Activated naive CD4-positive, alpha-beta T cell treated with anti-CD3 and anti-CD28 coated beads for 36 hours (primary cell): ENCODE measurements at regions not wholly inside any gene's neighbourhood (a gene's known extent, or its start where the extent isn't known, plus 50 kb on each side); places are given as distances from the start of the nearest gene placed in this dataset.

Experiments
- CTCF ChIA-PET: fragments of 350-600 bp; sonication (Branson Sonifier 250); formaldehyde crosslinking; loops from one replicate; lab custom pipeline; 2021; ENCODE audit warnings: antibody characterized with exemption; lab: Charles Lee
- DNase-seq: peaks from one replicate; pipeline ENCODE4 v3.0.0-alpha.2; 2020
- H3K27ac Mint-ChIP-seq: one replicate; pipeline ENCODE4 v1.8.0; 2021; ENCODE audit warnings: mild to moderate bottlenecking, mixed read lengths
- H3K27me3 Mint-ChIP-seq: one replicate; pipeline ENCODE4 v1.8.0; 2021; ENCODE audit warnings: low read depth, mixed read lengths
- H3K36me3 Mint-ChIP-seq: one replicate; pipeline ENCODE4 v1.8.0; 2021; ENCODE audit warnings: low read depth, mixed read lengths
- H3K4me1 Mint-ChIP-seq: one replicate; pipeline ENCODE4 v1.8.0; 2021; ENCODE audit warnings: low read depth, mixed read lengths
- H3K4me3 Mint-ChIP-seq: one replicate; pipeline ENCODE4 v1.8.0; 2021; ENCODE audit warnings: mild to moderate bottlenecking, moderate library complexity, mixed read lengths
- H3K9me3 Mint-ChIP-seq: one replicate; pipeline ENCODE4 v1.8.0; 2021; ENCODE audit warnings: mixed read lengths
- intact Hi-C: fragments of 100-400 bp; cut with micrococcal nuclease; formaldehyde crosslinking; loops from one replicate; pipeline ENCODE4 v1.15.1; 2023

- Mint-ChIP-seq H3K27me3 (no peaks in the 10 kb centered on the region), H3K4me1 (peaks cover 8% of the 10 kb centered on the region), H3K36me3 (no peaks in the 10 kb centered on the region), H3K27ac (no peak overlapping the region), H3K9me3 (peaks cover 1% of the 10 kb centered on the region), H3K4me3 (no peak overlapping the region)
- DNase-seq, result no peak
- intact Hi-C loops, result no loop called here
- CTCF ChIA-PET, result no interaction called here
Measured at GRCh38 chr16:73161977-73162376, 114.0 kb upstream of the ZFHX3 start.

- Mint-ChIP-seq H3K9me3 (peaks cover 1% of the 10 kb centered on the region), H3K27ac (no peak overlapping the region), H3K27me3 (peaks cover 3% of the 10 kb centered on the region), H3K4me1 (no peaks in the 10 kb centered on the region), H3K4me3 (no peak overlapping the region), H3K36me3 (no peaks in the 10 kb centered on the region)
- DNase-seq, result no peak
- intact Hi-C loops, result no loop called here
- CTCF ChIA-PET, result interaction anchor here (0.6 kb wide), 1 partner anchor 39 kb away, joined by 3 read pairs; no protein-coding TSS in a partner anchor
Measured at GRCh38 chr16:73159296-73159695, 111.4 kb upstream of the ZFHX3 start.

- CTCF ChIA-PET, result no interaction called here
- Mint-ChIP-seq H3K9me3 (peaks cover 1% of the 10 kb centered on the region), H3K27ac (no peak overlapping the region), H3K4me3 (no peak overlapping the region), H3K36me3 (no peaks in the 10 kb centered on the region), H3K27me3 (peaks cover 5% of the 10 kb centered on the region), H3K4me1 (no peaks in the 10 kb centered on the region)
- DNase-seq, result no peak
- intact Hi-C loops, result no loop called here
Measured at GRCh38 chr16:73157861-73158260, 109.9 kb upstream of the ZFHX3 start.

- Mint-ChIP-seq H3K27me3 (peaks cover 7% of the 10 kb centered on the region), H3K4me3 (no peak overlapping the region), H3K9me3 (peaks cover 1% of the 10 kb centered on the region), H3K4me1 (no peaks in the 10 kb centered on the region), H3K36me3 (no peaks in the 10 kb centered on the region), H3K27ac (no peak overlapping the region)
- intact Hi-C loops, result no loop called here
- DNase-seq, result no peak
- CTCF ChIA-PET, result no interaction called here
Measured at GRCh38 chr16:73154063-73154870, 106.3 kb upstream of the ZFHX3 start.

- DNase-seq, result no peak
- peaks cover 7% of the 10 kb centered on the region for H3K27me3 Mint-ChIP-seq
- H3K9me3 Mint-ChIP-seq, result no peaks in the 10 kb centered on the region
- no peaks in the 10 kb centered on the region for H3K36me3 Mint-ChIP-seq
- H3K4me1 Mint-ChIP-seq, result no peaks in the 10 kb centered on the region
- CTCF ChIA-PET, result no interaction called here
- H3K27ac Mint-ChIP-seq, result no peak overlapping the region
- intact Hi-C loops, result no loop called here
- H3K4me3 Mint-ChIP-seq, result no peak overlapping the region
Measured at GRCh38 chr16:73152386-73153125, 104.6 kb upstream of the ZFHX3 start.

- H3K27me3 Mint-ChIP-seq, result peaks cover 7% of the 10 kb centered on the region
- H3K27ac Mint-ChIP-seq, result no peak overlapping the region
Measured at GRCh38 chr16:73151941-73152340, 104.0 kb upstream of the ZFHX3 start.

GRCh38 chr16:73151225-73151624 is 103.3 kb upstream of the ZFHX3 start:
- Mint-ChIP-seq H3K4me1 (no peaks in the 10 kb centered on the region), H3K27ac (no peak overlapping the region)
- CTCF ChIA-PET, result no interaction called here

More at GRCh38 chr16:73151941-73152340, 104.0 kb upstream of the ZFHX3 start:
- intact Hi-C loops, result no loop called here
- Mint-ChIP-seq H3K36me3 (no peaks in the 10 kb centered on the region), H3K4me3 (no peak overlapping the region), H3K9me3 (no peaks in the 10 kb centered on the region), H3K4me1 (no peaks in the 10 kb centered on the region)
- CTCF ChIA-PET, result no interaction called here
- no peak for DNase-seq

GRCh38 chr16:73150786-73151185 is 102.9 kb upstream of the ZFHX3 start:
- CTCF ChIA-PET, result no interaction called here
- H3K27me3 Mint-ChIP-seq, result peaks cover 7% of the 10 kb centered on the region
- H3K4me3 Mint-ChIP-seq, result no peak overlapping the region
- intact Hi-C loops, result no loop called here
- H3K9me3 Mint-ChIP-seq, result no peaks in the 10 kb centered on the region
- no peaks in the 10 kb centered on the region for H3K36me3 Mint-ChIP-seq
- no peaks in the 10 kb centered on the region for H3K4me1 Mint-ChIP-seq
- no peak overlapping the region for H3K27ac Mint-ChIP-seq
- DNase-seq, result no peak

More at GRCh38 chr16:73151225-73151624, 103.3 kb upstream of the ZFHX3 start:
- H3K9me3 Mint-ChIP-seq, result no peaks in the 10 kb centered on the region
- no peak overlapping the region for H3K4me3 Mint-ChIP-seq
- no peak for DNase-seq
- intact Hi-C loops, result no loop called here
- H3K27me3 Mint-ChIP-seq, result peaks cover 7% of the 10 kb centered on the region
- no peaks in the 10 kb centered on the region for H3K36me3 Mint-ChIP-seq

GRCh38 chr16:73149334-73149733 is 101.4 kb upstream of the ZFHX3 start:
- Mint-ChIP-seq H3K4me1 (no peaks in the 10 kb centered on the region), H3K9me3 (no peaks in the 10 kb centered on the region), H3K4me3 (no peak overlapping the region), H3K36me3 (no peaks in the 10 kb centered on the region), H3K27me3 (peaks cover 5% of the 10 kb centered on the region), H3K27ac (no peak overlapping the region)
- intact Hi-C loops, result no loop called here
- CTCF ChIA-PET, result no interaction called here
- DNase-seq, result no peak

- H3K36me3 Mint-ChIP-seq, result no peaks in the 10 kb centered on the region
- H3K4me3 Mint-ChIP-seq, result no peak overlapping the region
- CTCF ChIA-PET, result no interaction called here
- peaks cover 2% of the 10 kb centered on the region for H3K27me3 Mint-ChIP-seq
- DNase-seq, result no peak
- no peaks in the 10 kb centered on the region for H3K9me3 Mint-ChIP-seq
- no peaks in the 10 kb centered on the region for H3K4me1 Mint-ChIP-seq
- no peak overlapping the region for H3K27ac Mint-ChIP-seq
- intact Hi-C loops, result no loop called here
Measured at GRCh38 chr16:73147958-73148357, 100.0 kb upstream of the ZFHX3 start.

- intact Hi-C loops, result no loop called here
- H3K4me3 Mint-ChIP-seq, result no peak overlapping the region
- H3K9me3 Mint-ChIP-seq, result no peaks in the 10 kb centered on the region
- H3K36me3 Mint-ChIP-seq, result no peaks in the 10 kb centered on the region
- H3K27me3 Mint-ChIP-seq, result peaks cover 2% of the 10 kb centered on the region
- CTCF ChIA-PET, result no interaction called here
- H3K4me1 Mint-ChIP-seq, result no peaks in the 10 kb centered on the region
- no peak overlapping the region for H3K27ac Mint-ChIP-seq
- no peak for DNase-seq
Measured at GRCh38 chr16:73145166-73145880, 97.4 kb upstream of the ZFHX3 start.

- DNase-seq, result no peak
- no peak overlapping the region for H3K27ac Mint-ChIP-seq
- H3K4me1 Mint-ChIP-seq, result no peaks in the 10 kb centered on the region
- CTCF ChIA-PET, result no interaction called here
- H3K36me3 Mint-ChIP-seq, result no peaks in the 10 kb centered on the region
- no peak overlapping the region for H3K4me3 Mint-ChIP-seq
- H3K27me3 Mint-ChIP-seq, result no peaks in the 10 kb centered on the region
- no peaks in the 10 kb centered on the region for H3K9me3 Mint-ChIP-seq
- intact Hi-C loops, result no loop called here
Measured at GRCh38 chr16:73143576-73144422, 95.9 kb upstream of the ZFHX3 start.
